ENCODE measurements at regions not wholly inside any gene's neighbourhood (a gene's known extent, or its start where the extent isn't known, plus 50 kb on each side); places are given as distances from the start of the nearest gene placed in this dataset.

DNA sequence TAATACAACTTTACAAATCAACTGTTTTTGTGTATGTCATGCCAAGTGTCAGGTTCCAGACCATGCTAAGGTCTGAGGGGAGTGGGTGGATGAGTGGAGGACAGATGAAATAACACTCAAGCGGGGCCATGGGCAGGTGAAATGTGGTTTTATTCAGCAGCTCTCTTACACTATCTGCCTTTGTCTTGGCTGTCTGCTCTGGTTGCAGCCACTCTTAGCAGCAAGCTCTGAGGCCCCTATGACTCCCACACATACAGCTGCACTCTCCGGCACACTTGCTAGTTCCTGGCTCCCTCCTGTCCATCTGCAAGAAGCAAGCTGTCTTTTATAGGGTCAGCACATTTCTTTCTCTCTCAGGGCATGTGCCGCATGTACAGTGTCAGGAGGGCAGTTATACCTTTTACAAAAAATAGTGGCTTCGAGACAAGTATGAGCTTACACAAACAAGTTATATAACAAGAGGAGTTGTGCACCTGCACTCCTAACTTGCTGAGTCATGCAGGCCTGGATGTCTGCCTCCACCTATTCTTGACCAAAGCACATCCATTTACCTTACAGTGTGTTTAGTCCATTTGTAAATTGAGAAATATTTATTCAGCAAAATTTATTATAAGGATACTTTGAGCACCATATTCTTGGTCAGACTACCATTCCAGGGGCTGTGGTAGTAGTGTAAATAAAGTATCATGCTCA lies 683.7 kb upstream of the CBLB start:
- TF ChIP-seq CREB1 (CRISPR knock-in tag; IDR thresholded peaks at IDR 0.05; ENCODE audit: low read depth): no peak
- TF ChIP-seq, protein P1, sequence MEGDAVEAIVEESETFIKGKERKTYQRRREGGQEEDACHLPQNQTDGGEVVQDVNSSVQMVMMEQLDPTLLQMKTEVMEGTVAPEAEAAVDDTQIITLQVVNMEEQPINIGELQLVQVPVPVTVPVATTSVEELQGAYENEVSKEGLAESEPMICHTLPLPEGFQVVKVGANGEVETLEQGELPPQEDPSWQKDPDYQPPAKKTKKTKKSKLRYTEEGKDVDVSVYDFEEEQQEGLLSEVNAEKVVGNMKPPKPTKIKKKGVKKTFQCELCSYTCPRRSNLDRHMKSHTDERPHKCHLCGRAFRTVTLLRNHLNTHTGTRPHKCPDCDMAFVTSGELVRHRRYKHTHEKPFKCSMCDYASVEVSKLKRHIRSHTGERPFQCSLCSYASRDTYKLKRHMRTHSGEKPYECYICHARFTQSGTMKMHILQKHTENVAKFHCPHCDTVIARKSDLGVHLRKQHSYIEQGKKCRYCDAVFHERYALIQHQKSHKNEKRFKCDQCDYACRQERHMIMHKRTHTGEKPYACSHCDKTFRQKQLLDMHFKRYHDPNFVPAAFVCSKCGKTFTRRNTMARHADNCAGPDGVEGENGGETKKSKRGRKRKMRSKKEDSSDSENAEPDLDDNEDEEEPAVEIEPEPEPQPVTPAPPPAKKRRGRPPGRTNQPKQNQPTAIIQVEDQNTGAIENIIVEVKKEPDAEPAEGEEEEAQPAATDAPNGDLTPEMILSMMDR (conservative IDR thresholded peaks at IDR 0.05; ENCODE audit: low read depth in 2 of 2): no peak
- TF ChIP-seq, protein P2, sequence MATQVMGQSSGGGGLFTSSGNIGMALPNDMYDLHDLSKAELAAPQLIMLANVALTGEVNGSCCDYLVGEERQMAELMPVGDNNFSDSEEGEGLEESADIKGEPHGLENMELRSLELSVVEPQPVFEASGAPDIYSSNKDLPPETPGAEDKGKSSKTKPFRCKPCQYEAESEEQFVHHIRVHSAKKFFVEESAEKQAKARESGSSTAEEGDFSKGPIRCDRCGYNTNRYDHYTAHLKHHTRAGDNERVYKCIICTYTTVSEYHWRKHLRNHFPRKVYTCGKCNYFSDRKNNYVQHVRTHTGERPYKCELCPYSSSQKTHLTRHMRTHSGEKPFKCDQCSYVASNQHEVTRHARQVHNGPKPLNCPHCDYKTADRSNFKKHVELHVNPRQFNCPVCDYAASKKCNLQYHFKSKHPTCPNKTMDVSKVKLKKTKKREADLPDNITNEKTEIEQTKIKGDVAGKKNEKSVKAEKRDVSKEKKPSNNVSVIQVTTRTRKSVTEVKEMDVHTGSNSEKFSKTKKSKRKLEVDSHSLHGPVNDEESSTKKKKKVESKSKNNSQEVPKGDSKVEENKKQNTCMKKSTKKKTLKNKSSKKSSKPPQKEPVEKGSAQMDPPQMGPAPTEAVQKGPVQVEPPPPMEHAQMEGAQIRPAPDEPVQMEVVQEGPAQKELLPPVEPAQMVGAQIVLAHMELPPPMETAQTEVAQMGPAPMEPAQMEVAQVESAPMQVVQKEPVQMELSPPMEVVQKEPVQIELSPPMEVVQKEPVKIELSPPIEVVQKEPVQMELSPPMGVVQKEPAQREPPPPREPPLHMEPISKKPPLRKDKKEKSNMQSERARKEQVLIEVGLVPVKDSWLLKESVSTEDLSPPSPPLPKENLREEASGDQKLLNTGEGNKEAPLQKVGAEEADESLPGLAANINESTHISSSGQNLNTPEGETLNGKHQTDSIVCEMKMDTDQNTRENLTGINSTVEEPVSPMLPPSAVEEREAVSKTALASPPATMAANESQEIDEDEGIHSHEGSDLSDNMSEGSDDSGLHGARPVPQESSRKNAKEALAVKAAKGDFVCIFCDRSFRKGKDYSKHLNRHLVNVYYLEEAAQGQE (IDR thresholded peaks at IDR 0.05; ENCODE audit: unreplicated experiment): no peak
- TF ChIP-seq JUNB (IDR thresholded peaks at IDR 0.05; ENCODE audit: unreplicated experiment): no peak
- no peak for TF ChIP-seq EZH2 (IDR thresholded peaks at IDR 0.05; ENCODE audit: low read depth, unreplicated experiment)
- no peak for TF ChIP-seq STAT1 (IDR thresholded peaks at IDR 0.05; ENCODE audit: unreplicated experiment)
- TF ChIP-seq, protein P3, sequence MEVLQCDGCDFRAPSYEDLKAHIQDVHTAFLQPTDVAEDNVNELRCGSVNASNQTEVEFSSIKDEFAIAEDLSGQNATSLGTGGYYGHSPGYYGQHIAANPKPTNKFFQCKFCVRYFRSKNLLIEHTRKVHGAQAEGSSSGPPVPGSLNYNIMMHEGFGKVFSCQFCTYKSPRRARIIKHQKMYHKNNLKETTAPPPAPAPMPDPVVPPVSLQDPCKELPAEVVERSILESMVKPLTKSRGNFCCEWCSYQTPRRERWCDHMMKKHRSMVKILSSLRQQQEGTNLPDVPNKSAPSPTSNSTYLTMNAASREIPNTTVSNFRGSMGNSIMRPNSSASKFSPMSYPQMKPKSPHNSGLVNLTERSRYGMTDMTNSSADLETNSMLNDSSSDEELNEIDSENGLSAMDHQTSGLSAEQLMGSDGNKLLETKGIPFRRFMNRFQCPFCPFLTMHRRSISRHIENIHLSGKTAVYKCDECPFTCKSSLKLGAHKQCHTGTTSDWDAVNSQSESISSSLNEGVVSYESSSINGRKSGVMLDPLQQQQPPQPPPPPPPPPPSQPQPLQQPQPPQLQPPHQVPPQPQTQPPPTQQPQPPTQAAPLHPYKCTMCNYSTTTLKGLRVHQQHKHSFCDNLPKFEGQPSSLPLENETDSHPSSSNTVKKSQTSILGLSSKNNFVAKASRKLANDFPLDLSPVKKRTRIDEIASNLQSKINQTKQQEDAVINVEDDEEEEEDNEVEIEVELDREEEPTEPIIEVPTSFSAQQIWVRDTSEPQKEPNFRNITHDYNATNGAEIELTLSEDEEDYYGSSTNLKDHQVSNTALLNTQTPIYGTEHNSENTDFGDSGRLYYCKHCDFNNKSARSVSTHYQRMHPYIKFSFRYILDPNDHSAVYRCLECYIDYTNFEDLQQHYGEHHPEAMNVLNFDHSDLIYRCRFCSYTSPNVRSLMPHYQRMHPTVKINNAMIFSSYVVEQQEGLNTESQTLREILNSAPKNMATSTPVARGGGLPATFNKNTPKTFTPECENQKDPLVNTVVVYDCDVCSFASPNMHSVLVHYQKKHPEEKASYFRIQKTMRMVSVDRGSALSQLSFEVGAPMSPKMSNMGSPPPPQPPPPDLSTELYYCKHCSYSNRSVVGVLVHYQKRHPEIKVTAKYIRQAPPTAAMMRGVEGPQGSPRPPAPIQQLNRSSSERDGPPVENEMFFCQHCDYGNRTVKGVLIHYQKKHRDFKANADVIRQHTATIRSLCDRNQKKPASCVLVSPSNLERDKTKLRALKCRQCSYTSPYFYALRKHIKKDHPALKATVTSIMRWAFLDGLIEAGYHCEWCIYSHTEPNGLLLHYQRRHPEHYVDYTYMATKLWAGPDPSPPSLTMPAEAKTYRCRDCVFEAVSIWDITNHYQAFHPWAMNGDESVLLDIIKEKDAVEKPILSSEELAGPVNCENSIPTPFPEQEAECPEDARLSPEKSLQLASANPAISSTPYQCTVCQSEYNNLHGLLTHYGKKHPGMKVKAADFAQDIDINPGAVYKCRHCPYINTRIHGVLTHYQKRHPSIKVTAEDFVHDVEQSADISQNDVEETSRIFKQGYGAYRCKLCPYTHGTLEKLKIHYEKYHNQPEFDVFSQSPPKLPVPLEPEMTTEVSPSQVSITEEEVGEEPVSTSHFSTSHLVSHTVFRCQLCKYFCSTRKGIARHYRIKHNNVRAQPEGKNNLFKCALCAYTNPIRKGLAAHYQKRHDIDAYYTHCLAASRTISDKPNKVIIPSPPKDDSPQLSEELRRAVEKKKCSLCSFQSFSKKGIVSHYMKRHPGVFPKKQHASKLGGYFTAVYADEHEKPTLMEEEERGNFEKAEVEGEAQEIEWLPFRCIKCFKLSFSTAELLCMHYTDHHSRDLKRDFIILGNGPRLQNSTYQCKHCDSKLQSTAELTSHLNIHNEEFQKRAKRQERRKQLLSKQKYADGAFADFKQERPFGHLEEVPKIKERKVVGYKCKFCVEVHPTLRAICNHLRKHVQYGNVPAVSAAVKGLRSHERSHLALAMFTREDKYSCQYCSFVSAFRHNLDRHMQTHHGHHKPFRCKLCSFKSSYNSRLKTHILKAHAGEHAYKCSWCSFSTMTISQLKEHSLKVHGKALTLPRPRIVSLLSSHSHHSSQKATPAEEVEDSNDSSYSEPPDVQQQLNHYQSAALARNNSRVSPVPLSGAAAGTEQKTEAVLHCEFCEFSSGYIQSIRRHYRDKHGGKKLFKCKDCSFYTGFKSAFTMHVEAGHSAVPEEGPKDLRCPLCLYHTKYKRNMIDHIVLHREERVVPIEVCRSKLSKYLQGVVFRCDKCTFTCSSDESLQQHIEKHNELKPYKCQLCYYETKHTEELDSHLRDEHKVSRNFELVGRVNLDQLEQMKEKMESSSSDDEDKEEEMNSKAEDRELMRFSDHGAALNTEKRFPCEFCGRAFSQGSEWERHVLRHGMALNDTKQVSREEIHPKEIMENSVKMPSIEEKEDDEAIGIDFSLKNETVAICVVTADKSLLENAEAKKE (CRISPR knock-in tag; IDR thresholded peaks at IDR 0.05): no peak
- no peak for TF ChIP-seq POLR2AphosphoS5 (IDR thresholded peaks at IDR 0.05; ENCODE audit: low read depth)
- TF ChIP-seq, protein P4, sequence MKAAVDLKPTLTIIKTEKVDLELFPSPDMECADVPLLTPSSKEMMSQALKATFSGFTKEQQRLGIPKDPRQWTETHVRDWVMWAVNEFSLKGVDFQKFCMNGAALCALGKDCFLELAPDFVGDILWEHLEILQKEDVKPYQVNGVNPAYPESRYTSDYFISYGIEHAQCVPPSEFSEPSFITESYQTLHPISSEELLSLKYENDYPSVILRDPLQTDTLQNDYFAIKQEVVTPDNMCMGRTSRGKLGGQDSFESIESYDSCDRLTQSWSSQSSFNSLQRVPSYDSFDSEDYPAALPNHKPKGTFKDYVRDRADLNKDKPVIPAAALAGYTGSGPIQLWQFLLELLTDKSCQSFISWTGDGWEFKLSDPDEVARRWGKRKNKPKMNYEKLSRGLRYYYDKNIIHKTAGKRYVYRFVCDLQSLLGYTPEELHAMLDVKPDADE (IDR thresholded peaks at IDR 0.05): no peak
- TF ChIP-seq NANOG (IDR thresholded peaks at IDR 0.05; ENCODE audit: borderline replicate concordance): no peak

All from GM23338 (cell line).